HEK293T (cell line): ENCODE measurements at regions not wholly inside any gene's neighbourhood (a gene's known extent, or its start where the extent isn't known, plus 50 kb on each side); places are given as distances from the start of the nearest gene placed in this dataset.

Source experiments
- CTCF ChIA-PET: fragments of 350-600 bp; formaldehyde crosslinking; extraction: SDS; loops from one replicate; lab custom pipeline; 2021; ENCODE audit warnings: antibody characterized with exemption, inconsistent platforms; lab: Yijun Ruan, JAX
- POLR2A ChIA-PET: fragments of 350-600 bp; formaldehyde crosslinking; extraction: SDS; loops from one replicate; lab custom pipeline; 2020; ENCODE audit warnings: antibody characterized with exemption, inconsistent platforms; lab: Yijun Ruan, JAX
- DNase-seq: peaks from one replicate; pipeline ENCODE4 v3.0.0; 2012; ENCODE audit warnings: mixed read lengths; ENCODE audit errors: extremely low spot score
- ARNT ChIP-seq: fragments of 450-650 bp; IDR thresholded peaks from 2 replicates; pipeline ENCODE4 v1.6.1; 2017; ENCODE audit warnings: mild to moderate bottlenecking
- BHLHE40 ChIP-seq: fragments of 450-650 bp; IDR thresholded peaks from 2 replicates; pipeline ENCODE4 v1.6.1; 2016; ENCODE audit warnings: mild to moderate bottlenecking, moderate library complexity, borderline replicate concordance
- CTBP1 ChIP-seq: fragments of 450-650 bp; IDR thresholded peaks from 2 replicates; pipeline ENCODE4 v1.6.1; 2016; ENCODE audit warnings: borderline replicate concordance
- ELF4 ChIP-seq: fragments of 450-650 bp; IDR thresholded peaks from 2 replicates; pipeline ENCODE4 v1.6.1; 2017; ENCODE audit warnings: antibody characterized with exemption
- FOXA1 ChIP-seq: fragments of 450-650 bp; IDR thresholded peaks from 2 replicates; pipeline ENCODE4 v1.6.1; 2016; ENCODE audit warnings: mild to moderate bottlenecking
- FOXK2 ChIP-seq: fragments of 450-650 bp; IDR thresholded peaks from 2 replicates; pipeline ENCODE4 v1.6.1; 2016; ENCODE audit warnings: mild to moderate bottlenecking
- FOXM1 ChIP-seq: fragments of 450-650 bp; IDR thresholded peaks from 2 replicates; pipeline ENCODE4 v1.6.1; 2017; ENCODE audit warnings: mild to moderate bottlenecking, borderline replicate concordance
- HDGF ChIP-seq: fragments of 450-650 bp; IDR thresholded peaks from 2 replicates; pipeline ENCODE4 v1.6.1; 2017; ENCODE audit warnings: antibody characterized with exemption, borderline replicate concordance
- L3MBTL2 ChIP-seq: fragments of 450-650 bp; conservative IDR thresholded peaks from 2 replicates; pipeline ENCODE4 v1.6.1; 2016; ENCODE audit warnings: mild to moderate bottlenecking
- LEF1 ChIP-seq: fragments of 450-650 bp; IDR thresholded peaks from 2 replicates; pipeline ENCODE4 v1.6.1; 2017; ENCODE audit warnings: mild to moderate bottlenecking, borderline replicate concordance
- NFRKB ChIP-seq: fragments of 450-650 bp; IDR thresholded peaks from 2 replicates; pipeline ENCODE4 v1.6.1; 2016; ENCODE audit warnings: mild to moderate bottlenecking, moderate library complexity
- SP1 ChIP-seq: fragments of 450-650 bp; IDR thresholded peaks from 2 replicates; pipeline ENCODE4 v1.6.1; 2017
- SUZ12 ChIP-seq: fragments of 450-650 bp; IDR thresholded peaks from 2 replicates; pipeline ENCODE4 v1.6.1; 2016; ENCODE audit warnings: mild to moderate bottlenecking
- TARDBP ChIP-seq: fragments of 450-650 bp; IDR thresholded peaks from 2 replicates; pipeline ENCODE4 v1.6.1; 2016
- ZNF384 ChIP-seq: fragments of 450-650 bp; IDR thresholded peaks from 2 replicates; pipeline ENCODE4 v1.6.1; 2016
- TF ChIP-seq, protein P1 (sequence below): fragments of 450-650 bp; IDR thresholded peaks from 2 replicates; pipeline ENCODE4 v1.6.1; 2016

DNA sequence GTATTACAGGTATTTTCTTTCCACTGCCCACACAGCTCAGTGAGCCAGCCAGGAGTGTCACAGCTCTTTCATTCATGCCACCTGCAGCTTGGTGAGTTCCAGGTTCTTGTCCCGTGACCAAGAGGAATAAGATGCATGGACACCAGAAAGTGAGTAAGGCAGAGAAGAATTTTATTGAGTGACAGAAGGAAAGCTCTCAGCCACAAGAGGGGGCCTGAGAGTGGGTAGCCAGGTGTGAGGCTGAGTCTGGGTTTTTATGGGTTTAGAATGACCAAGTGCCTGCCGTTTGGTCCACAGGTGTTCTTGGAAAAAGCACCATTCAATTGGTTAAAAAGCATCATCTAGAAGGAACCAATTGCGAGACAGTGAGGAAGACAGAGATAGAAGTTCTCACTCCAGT is 1097.1 kb upstream of the SLC39A10 start:
- DNase-seq: no peak
- TF ChIP-seq ELF4 (no peak), HDGF (no peak), TARDBP (no peak), SUZ12 (no peak), FOXM1 (no peak), L3MBTL2 (no peak), FOXK2 (no peak), SP1 (no peak)
- CTCF ChIA-PET: no interaction called here
- POLR2A ChIA-PET: no interaction called here

DNA sequence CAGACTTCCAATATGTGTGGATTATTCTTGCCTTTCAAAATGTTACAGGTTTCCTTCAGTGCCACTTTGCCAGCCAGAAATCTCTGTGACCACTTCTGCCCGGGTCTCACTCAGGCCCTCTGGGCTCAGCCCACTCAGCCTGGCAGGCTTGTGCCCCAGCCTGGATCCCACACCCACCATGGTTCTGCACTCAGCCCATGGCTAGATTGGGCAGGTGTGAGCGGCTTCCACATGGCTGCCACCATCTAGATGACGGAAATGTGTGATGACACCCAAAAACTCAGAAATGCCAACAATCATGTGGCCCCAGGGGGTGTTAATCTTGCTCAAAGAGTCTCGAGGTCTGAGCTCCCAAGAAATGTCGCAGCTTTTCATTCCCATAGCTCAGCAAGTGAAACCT is 1097.5 kb upstream of the SLC39A10 start:
- CTCF ChIA-PET: no interaction called here
- POLR2A ChIA-PET: no interaction called here
- no peak for DNase-seq
- TF ChIP-seq NFRKB (no peak), FOXK2 (no peak), TARDBP (no peak), ARNT (no peak), FOXA1 (no peak), LEF1 (no peak)
- TF ChIP-seq, protein P1, sequence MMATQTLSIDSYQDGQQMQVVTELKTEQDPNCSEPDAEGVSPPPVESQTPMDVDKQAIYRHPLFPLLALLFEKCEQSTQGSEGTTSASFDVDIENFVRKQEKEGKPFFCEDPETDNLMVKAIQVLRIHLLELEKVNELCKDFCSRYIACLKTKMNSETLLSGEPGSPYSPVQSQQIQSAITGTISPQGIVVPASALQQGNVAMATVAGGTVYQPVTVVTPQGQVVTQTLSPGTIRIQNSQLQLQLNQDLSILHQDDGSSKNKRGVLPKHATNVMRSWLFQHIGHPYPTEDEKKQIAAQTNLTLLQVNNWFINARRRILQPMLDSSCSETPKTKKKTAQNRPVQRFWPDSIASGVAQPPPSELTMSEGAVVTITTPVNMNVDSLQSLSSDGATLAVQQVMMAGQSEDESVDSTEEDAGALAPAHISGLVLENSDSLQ: no peak

DNA sequence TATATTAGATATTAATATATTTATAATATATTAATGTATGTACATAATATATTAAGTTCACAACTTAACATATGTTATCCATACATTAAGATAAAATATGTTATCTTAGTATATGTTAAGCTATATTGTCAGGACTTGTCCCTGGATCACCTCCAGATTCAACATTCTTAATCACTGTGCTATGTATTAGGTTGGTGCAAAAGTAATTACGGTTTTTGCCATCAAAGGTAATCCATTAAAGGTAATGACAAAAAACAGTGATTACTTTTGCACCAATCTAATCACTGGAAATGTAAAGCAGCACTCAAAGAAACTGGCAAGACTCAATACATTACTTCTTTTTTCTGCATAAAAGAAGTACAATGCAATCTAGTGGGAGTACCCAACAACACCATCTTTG is 1099.0 kb upstream of the SLC39A10 start:
- POLR2A ChIA-PET: no interaction called here
- no peak for DNase-seq
- CTCF ChIA-PET: interaction anchor here (0.7 kb wide), 1 partner anchor 169 kb away, joined by 3 read pairs; no protein-coding TSS in a partner anchor
- TF ChIP-seq ARNT (no peak), ELF4 (peak; percentile 62; the same call in 1 of the 2 replicates)

DNA sequence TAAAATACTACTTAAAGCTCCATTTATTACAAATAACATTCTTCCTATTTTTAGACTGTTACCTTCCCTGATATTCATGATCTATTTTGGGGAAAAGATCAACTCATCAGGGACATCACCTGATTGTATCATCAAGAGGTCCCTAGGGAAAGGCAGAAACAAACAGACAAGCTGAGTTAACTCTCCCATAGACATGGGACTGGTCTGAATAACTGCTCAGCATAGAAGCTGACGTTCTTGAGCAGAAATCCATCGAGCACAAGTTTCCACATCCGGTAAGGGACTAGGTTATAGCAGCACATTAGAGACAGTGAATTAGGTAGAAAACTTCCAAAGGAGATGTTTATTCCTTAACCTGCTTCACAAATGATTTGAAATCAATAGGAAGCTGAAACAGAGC is 1100.4 kb upstream of the SLC39A10 start:
- no peak for TF ChIP-seq FOXA1
- TF ChIP-seq FOXK2: no peak
- no peak for TF ChIP-seq BHLHE40
- no peak for TF ChIP-seq SUZ12
- no peak for TF ChIP-seq L3MBTL2
- TF ChIP-seq ELF4: no peak
- TF ChIP-seq, protein P1: no peak
- TF ChIP-seq LEF1: no peak
- TF ChIP-seq ARNT: no peak
- CTCF ChIA-PET: interaction anchor here (0.8 kb wide), 1 partner anchor 751 kb away, joined by 3 read pairs; no protein-coding TSS in a partner anchor
- DNase-seq: no peak
- POLR2A ChIA-PET: no interaction called here

DNA sequence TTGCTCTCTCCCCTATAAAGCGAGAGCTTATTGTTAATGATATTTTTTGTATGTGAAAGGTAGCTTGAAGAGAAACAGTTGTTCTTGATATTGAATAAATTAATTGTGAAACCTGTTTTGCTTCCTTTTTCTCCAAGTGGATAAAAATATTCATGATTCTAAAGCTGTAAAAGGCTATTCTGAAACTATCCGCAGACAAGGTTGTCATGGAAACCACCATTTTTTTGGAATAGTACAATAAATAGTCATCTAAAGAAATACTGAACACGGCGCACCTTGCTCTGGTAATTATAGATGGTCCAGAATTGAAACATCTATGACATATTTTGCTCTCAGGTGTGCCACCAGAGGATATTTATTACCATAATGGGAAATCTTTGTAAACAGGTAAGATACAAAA is 1103.0 kb upstream of the SLC39A10 start:
- no peak for TF ChIP-seq L3MBTL2
- no peak for TF ChIP-seq SP1
- no peak for TF ChIP-seq ZNF384
- TF ChIP-seq FOXA1: no peak
- no peak for TF ChIP-seq ELF4
- no peak for TF ChIP-seq HDGF
- TF ChIP-seq FOXK2: no peak
- no peak for TF ChIP-seq TARDBP
- TF ChIP-seq, protein P1: no peak
- no peak for TF ChIP-seq SUZ12
- no peak for TF ChIP-seq LEF1
- no peak for TF ChIP-seq CTBP1
- TF ChIP-seq NFRKB: no peak
- no peak for TF ChIP-seq ARNT
- TF ChIP-seq BHLHE40: no peak
- TF ChIP-seq FOXM1: no peak
- ChIA-PET POLR2A (no interaction called here), CTCF (interaction anchor here (0.6 kb wide), 1 partner anchor 440 kb away, joined by 3 read pairs; no protein-coding TSS in a partner anchor)
- no peak for DNase-seq

DNA sequence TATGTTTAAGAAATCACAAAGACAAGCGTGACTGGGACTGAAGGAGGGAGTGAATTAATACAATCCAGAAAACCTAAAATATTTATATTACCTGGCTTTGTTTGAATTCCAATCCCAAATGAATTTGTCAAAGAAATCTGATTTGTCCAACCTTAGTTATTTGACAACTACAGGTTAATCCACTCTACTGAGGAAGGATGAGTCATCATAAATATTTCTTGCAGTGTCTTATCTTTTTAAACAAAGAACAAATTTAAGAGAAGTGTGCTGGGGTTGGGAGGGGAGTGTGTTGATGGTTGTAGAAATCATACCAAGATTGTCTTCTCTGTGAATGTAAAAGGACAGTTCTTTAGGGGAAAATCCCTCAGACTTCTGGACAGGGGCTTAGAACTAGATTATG is 1106.3 kb upstream of the SLC39A10 start:
- no peak for DNase-seq
- no peak for TF ChIP-seq FOXA1
- TF ChIP-seq FOXK2: no peak
- no peak for TF ChIP-seq HDGF
- TF ChIP-seq, protein P1: no peak
- TF ChIP-seq SP1: no peak
- no peak for TF ChIP-seq L3MBTL2
- no peak for TF ChIP-seq BHLHE40
- no peak for TF ChIP-seq ZNF384
- no peak for TF ChIP-seq NFRKB
- TF ChIP-seq SUZ12: no peak
- TF ChIP-seq FOXM1: no peak
- no peak for TF ChIP-seq LEF1
- TF ChIP-seq CTBP1: no peak
- ChIA-PET CTCF (no interaction called here), POLR2A (no interaction called here)
